ENCODE measurements at regions not wholly inside any gene's neighbourhood (a gene's known extent, or its start where the extent isn't known, plus 50 kb on each side); places are given as distances from the start of the nearest gene placed in this dataset.

- TF ChIP-seq FOXA1 (IDR thresholded peaks at IDR 0.05) (no peak), RAD21 (IDR thresholded peaks at IDR 0.05) (no peak)
Measured at GRCh38 chr2:106694964-106695470, 190.9 kb downstream of the ST6GAL2 start (continued).

- H3K27ac ChIP-seq (ENCODE audit: low read depth in 1 of 2, low read length in 2 of 2): no peak overlapping the region
- no peak overlapping the region for H3K4me3 ChIP-seq (ENCODE audit: low read depth in 1 of 3, low read length in 3 of 3)
- no peak overlapping the region for H3K9ac ChIP-seq (ENCODE audit: low read depth in 1 of 2, low read length in 2 of 2)
- no peaks in the 10 kb centered on the region for H3K9me3 ChIP-seq (ENCODE audit: control insufficient read depth in 4 of 4, low read length in 3 of 4)
- 72% methylated on average over 5 of the region's 5 CpGs for WGBS
- H3K4me1 ChIP-seq (ENCODE audit: control insufficient read depth in 4 of 4, insufficient read depth in 4 of 4, low read length in 3 of 4): no peaks in the 10 kb centered on the region
- TF ChIP-seq FOXA1 (IDR thresholded peaks at IDR 0.05) (no peak), FOXA2 (IDR thresholded peaks at IDR 0.05) (no peak), NR2F2 (IDR thresholded peaks at IDR 0.05) (no peak), REST (IDR thresholded peaks at IDR 0.05) (no peak), MAX (IDR thresholded peaks at IDR 0.05) (no peak), JUND (IDR thresholded peaks at IDR 0.05) (no peak), ATF3 (IDR thresholded peaks at IDR 0.05) (no peak), YY1 (IDR thresholded peaks at IDR 0.05) (no peak), HNF4G (IDR thresholded peaks at IDR 0.05) (no peak)
- no peaks in the 10 kb centered on the region for H3K27me3 ChIP-seq (ENCODE audit: control insufficient read depth in 4 of 4, insufficient read depth in 4 of 4, low read length in 3 of 4)
- DNase-seq (ENCODE audit: low spot score): no peak
- no peaks in the 10 kb centered on the region for H3K36me3 ChIP-seq (ENCODE audit: control insufficient read depth in 4 of 4, insufficient read depth in 3 of 4, low read depth in 1 of 4, low read length in 3 of 4)
Measured at GRCh38 chr2:106695919-106696318, 190.0 kb downstream of the ST6GAL2 start.

GRCh38 chr2:106700616-106701015, 185.4 kb downstream of the ST6GAL2 start:
- H3K4me1 ChIP-seq (ENCODE audit: control insufficient read depth in 4 of 4, insufficient read depth in 4 of 4, low read length in 3 of 4): no peaks in the 10 kb centered on the region
- no peak overlapping the region for H3K27ac ChIP-seq (ENCODE audit: low read depth in 1 of 2, low read length in 2 of 2)
- TF ChIP-seq FOXA1 (IDR thresholded peaks at IDR 0.05) (no peak), RXRA (IDR thresholded peaks at IDR 0.05) (no peak), MAX (IDR thresholded peaks at IDR 0.05) (no peak), FOXA2 (IDR thresholded peaks at IDR 0.05) (no peak), ZBTB33 (IDR thresholded peaks at IDR 0.05) (no peak), CTCF (IDR thresholded peaks at IDR 0.05; ENCODE audit: low read depth, low read length, missing input control) (no peak), SP1 (IDR thresholded peaks at IDR 0.05) (no peak), HNF4A (conservative IDR thresholded peaks at IDR 0.05) (no peak)
- no peaks in the 10 kb centered on the region for H3K27me3 ChIP-seq (ENCODE audit: control insufficient read depth in 4 of 4, insufficient read depth in 4 of 4, low read length in 3 of 4)
- no peak overlapping the region for H3K9ac ChIP-seq (ENCODE audit: low read depth in 1 of 2, low read length in 2 of 2)
- no peaks in the 10 kb centered on the region for H3K9me3 ChIP-seq (ENCODE audit: control insufficient read depth in 4 of 4, low read length in 3 of 4)
- no peak overlapping the region for H3K4me3 ChIP-seq (ENCODE audit: low read depth in 1 of 3, low read length in 3 of 3)
- no peaks in the 10 kb centered on the region for H3K36me3 ChIP-seq (ENCODE audit: control insufficient read depth in 4 of 4, insufficient read depth in 3 of 4, low read depth in 1 of 4, low read length in 3 of 4)
- no peak for DNase-seq (ENCODE audit: low spot score)

All from liver (tissue), 8 donors.